GM18907 (cell line): ENCODE measurements at regions not wholly inside any gene's neighbourhood (a gene's known extent, or its start where the extent isn't known, plus 50 kb on each side); places are given as distances from the start of the nearest gene placed in this dataset.
"Not testable (repeated sequence)": the region's sequence is repeated elsewhere in the genome, so short reads cannot be mapped to it uniquely, and the experiment has no call there.

ENCODE experiments used
- ATAC-seq: cut with Tn5 transposase; IDR thresholded peaks from one replicate; pipeline ENCODE4 v1.9.1; 2021; ENCODE audit warnings: mild to moderate bottlenecking, moderate library complexity; ENCODE audit not compliant: unreplicated experiment

DNA sequence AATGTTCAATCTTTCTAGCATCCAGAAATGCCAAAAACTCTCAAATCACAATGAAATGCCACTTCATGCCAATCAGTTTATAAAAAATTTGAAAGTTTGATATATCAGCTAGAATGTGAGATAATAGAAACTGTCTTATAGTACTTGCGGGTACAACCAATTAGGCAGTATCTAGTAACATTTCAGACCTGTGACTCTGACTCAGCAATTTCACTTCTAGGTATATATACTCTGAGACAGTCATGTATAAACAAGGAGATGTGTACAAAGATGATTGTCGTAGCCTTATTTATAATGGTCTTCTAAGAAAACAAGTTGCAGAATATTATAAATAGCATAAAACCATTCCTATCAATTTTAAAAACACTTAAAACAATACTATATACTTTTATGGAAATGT is 252.3 kb upstream of the PODXL start:
- ATAC-seq = no peak

DNA sequence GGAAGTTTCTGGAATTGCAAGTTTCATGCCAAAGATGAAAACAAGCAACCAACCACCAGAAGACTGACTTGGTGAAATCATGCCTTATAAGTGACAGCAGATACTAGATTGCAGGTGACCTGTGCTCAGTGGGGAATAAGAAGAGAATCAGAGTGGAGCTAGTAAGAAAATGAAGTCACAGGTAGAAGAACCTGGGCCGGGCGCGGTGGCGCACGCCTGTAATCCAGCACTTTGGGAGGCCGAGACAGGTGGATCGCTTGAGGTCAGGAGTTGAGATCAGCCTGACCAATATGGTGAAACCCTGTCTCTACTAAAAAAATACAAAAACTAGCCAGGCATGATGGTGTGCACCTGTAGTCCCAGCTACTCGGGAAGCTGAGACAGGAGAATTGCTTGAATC is 251.7 kb upstream of the PODXL start:
- ATAC-seq = not testable (repeated sequence)

DNA sequence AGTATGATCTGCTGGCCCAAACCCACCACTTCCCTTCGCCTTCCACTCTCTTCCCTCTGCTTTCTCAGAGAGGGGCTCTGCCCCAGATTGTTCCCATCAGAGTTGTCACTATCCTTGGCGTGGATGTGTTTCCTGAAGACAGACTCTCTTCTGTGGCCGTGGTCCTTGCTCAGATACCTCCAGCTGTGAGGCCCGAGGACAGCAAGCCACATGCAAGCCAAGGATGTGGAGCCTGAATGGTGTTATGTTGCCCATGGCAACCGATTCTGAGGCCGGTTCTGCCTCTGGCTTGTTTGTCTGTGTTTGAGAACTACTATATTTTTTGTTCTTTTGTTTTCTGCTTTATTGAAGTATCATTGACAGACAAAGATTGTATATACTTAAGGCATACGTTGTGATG is 247.4 kb upstream of the PODXL start:
- ATAC-seq = no peak

DNA sequence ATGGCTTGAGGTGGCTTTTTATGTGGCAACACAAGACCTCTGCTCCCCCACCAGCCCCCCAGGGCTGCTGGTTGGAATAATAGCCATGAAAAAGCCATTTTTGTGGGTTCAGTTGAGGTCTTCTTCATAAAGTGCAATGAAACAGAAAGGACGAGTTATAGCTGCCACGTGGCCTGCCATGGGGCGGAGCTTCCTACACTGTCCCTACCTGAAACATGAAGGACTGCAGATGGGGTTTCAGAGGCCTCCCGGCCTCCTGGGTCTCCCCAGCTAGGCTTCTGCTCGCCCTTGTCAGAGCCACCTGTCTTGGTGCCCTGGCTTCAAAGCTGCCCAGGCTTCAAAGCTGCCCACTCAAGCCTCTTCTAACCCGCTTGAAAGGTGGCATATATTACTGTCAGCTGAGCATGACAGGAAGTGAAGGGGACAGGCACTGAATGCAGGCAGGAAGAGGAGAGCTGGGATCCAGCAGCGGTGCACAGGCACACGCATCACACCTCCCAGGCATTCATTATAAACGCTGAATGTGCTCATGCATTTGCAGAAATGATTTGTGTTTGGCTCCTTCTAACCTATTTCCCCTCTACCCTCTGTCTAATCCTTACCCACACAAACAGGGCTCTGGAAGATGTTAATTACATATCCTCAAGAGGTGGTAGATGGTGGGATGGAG is 245.9 kb upstream of the PODXL start:
- ATAC-seq = no peak

DNA sequence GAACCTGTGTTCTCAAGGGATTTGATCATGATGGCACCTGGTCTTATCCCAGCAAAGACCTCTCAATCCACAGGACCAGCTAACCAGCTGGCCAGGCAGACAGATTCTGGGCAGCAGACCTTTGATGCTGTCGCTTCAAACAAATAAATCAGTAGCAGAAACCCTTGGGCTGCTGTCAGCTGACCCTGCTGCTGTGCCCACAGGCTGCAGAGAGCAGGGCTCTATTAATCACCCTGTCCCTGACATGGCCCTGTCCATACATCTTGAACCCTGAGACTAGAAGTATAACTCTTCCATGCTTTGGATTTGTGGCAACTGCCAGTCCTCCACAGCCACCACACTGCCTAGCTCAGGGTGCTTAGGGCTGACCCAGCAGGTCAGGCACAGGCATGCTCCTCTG is 244.1 kb upstream of the PODXL start:
- no peak for ATAC-seq

DNA sequence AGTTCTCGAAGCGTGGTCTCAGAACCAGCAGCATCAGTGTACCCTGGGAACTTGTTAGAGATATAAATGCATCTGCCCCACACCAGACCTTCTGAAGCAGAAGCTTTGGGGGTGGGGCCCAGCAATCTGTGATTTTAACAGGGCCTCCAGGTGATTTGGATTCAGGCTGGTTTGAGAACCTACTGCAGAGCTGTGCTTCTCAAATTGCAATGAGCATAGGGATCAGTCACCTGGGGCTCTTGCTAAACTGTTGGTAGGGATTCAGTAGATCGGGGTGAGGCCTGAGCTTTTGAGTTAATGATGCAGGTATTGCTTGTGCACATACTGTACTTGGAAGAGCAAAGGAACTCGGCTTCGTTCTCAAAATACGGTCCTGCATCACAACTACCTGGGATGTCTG is 243.6 kb upstream of the PODXL start:
- ATAC-seq = no peak

DNA sequence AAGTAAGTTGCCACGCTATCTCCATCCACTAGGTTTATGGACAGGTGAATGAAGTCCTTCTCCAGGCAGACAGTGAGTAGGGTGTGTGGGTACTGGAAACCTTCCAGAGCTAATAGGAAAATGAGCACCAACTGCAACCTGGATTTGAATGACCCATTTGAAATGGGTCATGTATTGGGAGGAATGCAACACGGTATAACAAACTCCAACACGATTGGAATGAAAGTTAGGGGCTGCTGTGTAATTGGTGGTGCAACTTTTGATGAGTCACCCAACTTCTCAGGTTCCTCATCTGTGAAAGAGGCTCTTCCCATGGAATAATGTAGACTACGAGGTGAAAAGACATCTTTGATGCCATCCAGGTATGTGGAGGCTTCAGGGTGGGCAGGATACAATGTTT is 241.4 kb upstream of the PODXL start:
- ATAC-seq = no peak

DNA sequence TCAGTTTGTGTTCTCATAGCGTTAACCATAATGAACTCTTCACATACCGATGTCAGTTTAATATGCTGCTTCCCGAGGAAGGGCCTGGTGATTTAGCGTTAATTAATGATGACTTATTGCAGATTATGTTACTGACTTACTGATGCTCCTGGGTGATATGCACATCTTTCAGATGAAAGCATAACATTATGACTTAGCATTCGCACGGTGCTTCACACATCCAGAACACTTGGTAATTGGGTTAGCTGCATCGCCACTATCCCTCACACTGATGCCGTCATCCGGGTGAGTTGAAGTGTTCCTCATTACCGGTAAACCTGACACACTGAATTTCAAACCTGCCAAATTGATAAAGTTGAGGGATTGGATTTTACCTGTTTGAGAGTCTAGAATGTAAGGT is 239.0 kb upstream of the PODXL start:
- ATAC-seq = no peak

DNA sequence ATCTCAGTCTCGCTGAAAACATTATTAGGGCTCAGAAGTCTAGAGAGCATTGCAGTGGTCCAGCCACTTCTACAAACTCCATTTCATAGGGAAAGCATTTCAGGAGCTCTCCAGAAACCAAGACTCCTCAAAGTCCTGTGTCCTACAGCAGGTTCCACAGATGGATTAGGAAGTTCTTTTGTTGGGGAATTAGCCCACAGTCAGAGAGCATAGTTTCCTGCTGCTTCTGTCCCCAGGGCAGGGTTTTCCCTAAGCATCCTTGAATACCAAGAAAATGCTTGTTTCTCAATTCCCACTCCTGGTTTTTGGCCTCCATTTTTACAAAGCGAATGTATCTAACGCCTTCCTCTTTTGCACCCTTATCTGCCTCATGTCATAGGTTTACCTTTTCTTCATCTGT is 235.9 kb upstream of the PODXL start:
- no peak for ATAC-seq

DNA sequence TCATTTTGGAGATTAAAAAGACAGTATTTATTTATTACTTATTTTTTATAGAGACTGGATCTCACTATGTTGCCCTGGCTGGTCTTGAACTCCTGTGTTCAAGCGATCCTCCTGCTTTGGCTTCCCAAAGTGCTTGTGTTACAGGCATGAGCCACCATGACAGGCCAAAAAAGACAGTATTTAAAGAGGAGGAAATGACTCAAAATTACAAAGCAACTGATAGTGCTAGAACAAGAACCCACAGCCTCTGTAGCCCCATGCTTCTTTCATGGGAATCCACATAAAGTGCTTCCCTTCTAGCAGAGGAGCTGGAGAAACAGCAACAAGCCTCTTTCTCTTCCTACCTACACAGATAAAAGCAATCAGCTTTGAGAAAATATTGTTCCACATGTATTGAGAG is 230.7 kb upstream of the PODXL start:
- ATAC-seq = no peak

DNA sequence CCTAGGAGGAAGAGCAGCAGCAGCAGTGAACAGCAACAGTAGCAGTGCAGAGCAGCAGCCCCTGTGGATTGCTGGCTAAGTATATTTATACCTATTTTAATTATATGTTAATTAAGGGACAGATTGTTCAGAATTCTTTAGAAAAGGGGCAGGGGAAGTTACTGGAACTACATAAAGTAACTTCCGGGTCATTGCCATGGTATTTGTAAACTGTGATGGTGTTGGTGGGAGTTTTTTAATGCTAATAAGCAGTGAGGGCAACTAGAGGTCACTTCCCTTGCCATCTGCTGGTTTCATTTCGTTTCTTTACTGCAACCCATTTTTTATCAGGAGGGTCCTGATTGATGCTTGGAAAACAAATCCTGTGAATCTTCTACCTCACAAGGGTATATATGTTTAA is 229.8 kb upstream of the PODXL start:
- ATAC-seq = no peak

DNA sequence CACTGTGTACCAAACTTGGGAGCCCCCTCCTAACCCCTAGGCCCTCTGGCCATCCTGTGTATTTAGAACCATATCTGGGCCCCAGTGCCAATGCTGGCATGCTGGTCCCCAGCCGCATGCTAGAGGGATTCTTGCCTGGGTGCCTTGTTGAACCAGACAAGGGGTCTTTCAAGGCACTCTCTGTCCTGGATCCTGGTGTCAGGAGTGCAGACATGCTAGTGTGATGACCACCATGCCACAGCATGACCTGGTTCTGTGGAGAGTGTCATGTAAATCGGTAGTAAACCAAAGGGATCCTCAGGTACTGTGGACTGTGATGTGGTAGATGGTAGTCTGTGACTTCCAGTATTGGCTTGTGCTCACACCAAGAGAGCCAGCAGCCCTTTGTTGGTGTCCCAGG is 222.2 kb upstream of the PODXL start:
- ATAC-seq = no peak

DNA sequence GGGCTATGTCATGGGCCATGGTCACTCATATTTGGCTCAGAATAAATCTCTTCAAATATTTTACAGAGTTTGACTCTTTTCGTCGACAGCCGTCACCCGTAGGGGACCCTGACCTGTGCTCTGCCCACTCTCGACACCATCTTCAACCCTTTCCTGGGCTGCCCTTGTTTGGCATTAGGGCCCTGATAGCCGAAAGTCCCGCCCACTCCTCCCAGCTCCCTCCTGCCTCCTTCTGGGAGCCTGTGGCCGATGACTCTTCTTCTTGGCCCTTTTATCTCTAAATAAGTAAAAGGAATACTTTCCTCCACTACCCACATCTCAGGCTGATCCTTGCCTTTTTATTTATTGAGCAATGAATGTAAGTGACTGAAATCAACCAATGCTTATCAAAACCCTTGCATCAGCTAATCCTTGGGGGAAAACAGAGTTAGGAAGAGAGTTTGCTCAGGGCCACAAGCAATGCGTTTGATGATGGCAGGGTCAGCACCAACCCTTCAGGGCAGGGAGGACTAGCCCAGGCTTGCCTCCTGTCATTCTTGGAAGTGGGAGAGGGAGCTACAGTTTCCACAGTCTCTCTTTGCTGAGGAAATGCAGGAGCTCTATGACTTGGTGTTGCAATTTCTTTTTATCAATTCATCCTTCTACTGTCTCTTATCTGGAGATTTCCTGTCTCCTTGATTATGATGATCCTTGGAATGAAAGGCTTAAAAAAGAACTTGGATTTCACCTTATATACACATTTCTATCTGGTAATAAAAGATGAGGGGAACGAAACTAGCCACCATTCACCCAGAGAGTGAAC is 218.2 kb upstream of the PODXL start:
- ATAC-seq = no peak

DNA sequence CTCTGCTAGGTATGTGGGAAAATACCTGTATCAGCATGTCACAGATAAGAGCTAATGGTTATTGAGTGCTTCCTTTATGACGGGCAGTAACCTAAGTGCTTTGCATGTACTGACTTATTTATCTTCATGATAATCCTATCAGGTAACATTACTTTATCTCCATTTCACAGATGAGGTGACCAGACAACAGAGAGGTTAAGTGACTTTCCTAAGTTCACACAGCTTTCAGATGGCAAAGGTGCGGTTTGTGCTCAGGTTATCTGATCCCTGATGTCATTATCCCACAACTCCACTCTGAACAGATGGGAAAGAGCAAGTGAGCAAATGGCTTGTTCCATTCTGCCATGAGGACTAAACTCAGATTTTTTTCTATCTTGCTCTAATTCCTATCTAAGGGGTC is 217.0 kb upstream of the PODXL start:
- no peak for ATAC-seq

DNA sequence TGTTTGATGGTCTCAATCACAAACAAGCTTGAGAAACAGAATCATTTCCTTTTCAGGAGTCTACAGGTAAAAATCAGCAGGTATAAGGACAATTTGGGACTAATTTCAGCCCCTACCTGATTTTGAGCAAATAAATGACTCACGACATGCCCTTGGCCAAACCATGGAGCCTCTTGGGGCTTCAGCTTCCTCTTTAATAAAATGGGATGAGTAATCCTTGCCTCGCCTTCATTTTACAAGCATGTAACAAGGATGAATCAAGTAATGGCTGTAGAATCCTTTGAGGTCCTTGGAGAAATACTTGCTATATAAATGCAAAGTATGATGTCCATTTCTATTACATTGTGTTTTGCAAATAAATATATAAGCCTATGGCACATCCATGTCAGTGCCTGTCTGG is 212.8 kb upstream of the PODXL start:
- no peak for ATAC-seq

DNA sequence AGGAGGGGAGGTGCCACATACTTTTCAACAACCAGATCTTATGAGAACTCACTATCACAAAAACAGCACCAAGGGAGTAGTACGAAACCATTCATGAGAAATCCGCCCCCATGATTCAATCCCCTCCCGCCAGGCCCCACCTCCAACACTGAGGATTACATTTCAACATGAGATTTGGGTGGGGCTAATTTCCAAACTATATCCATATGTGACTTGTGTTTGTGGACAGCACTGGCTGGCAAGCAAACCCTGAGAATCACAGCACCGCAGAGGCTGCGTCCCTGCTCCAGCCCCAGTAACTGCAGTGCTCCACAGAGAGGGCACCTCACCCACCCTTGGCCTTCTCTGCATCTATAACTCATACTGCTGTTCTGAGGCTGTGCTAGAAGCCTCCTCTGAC is 211.2 kb upstream of the PODXL start:
- no peak for ATAC-seq

DNA sequence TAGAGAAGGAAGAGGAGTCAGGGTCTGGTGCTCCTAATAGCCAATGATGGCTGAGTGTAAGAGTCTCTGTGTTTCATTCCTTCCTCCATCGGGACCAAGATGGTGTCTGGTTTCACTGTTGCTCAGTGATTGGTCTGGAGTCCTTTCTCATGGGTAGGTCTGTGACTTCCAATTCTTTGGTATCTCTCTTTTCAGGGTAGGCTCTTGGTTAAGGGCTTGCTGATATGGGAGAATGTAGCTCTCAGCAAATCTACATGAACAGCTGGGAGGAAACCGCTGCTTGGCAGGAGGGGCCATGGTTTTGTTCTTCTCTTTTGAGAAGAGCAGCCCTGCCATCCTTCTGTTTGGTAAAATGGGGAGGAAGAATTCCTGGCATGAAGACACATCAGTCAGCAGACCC is 209.1 kb upstream of the PODXL start:
- ATAC-seq = no peak

DNA sequence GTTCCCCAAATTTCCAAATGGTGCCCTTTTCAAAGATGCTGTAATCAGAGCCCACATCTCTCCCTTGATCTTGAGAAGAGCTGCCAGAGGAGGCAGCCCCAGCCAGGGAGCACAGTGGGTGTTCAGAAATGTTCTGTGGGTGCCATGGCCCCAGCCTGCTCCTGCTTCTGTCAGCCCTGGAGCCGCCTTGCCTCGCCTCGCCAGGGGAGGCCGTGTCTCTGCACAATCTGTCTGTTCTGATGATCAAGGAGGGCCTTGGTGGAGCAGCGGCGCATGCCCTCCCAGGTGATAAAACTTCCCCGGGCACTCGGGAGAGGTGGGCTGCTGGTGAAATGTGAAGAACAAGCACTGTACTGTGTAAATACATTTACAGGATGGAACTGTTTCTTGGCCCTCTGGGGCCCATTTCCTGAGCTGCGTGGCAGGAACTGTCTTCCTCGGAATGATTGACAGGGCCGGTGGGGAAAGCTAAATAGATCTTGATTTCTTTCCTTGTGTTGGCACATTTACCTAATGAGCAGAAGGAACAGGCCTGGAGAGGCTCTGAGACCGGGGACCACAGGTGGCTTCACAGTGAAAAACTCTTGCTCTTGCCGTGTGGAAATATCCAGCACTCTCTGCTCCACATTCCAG is 207.8 kb upstream of the PODXL start:
- ATAC-seq = no peak

DNA sequence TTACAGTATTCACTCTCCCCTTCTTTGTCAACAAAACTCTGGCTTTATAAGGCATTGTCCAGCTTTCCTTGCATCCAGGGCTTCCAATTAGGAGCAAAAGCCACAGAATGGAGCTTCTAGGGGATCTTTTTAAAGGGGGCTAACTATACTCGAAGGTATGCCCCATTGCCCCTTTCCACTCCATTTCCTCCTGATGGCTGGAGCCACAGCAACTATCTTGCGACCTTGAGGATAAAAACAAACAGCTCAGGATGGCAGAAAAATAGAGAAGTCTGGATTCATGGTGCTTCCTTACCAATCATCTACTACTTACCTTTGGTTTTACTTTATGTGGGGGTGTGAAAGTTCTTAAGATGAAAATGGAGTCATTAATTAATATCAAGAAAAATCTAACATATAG is 206.3 kb upstream of the PODXL start:
- no peak for ATAC-seq

DNA sequence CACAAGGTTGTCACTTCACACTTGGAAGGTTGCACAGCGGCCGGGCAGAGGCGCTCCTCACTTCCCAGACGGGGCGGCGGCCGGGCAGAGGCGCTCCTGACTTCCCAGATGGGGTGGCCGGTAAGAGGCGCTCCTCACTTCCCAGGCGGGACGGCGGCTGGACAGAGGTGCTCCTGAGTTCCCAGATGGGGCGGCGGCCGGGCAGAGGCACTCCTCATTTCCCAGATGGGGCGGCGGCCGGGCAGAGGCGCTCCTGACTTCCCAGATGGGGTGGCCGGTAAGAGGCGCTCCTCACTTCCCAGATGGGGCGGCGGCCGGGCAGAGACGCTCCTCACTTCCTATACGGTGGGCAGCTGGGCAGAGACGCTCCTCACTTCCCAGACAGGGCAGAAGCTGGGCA is 199.4 kb upstream of the PODXL start:
- not testable (repeated sequence) for ATAC-seq

DNA sequence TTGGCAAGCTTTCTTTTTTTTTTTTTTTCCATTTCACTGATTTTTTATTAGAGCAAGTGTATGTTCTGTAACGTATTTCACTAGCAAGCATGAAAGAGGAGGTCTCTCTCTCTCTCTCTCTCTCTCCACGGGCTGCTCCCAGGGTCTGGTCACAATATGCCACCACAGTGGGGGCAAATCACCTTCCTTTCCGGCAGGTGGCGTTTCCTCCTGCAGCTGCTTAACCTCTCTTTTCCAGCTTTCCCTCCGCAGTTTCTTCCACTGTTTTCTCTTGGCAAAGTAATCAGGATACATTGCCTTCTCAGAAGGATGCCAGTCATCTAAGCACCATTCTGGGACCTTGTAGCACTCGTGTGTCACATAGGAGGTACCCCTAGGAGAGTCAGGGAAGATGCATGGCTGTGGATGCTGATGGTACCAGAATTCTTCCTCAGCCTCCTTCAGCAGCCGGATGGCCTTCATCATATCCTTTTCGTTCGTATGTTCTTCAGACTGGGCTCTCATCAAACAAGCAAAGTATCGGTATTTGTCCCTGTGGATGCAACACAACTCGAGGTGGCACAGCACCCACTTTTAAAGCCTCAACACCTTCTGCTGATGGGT is 197.3 kb upstream of the PODXL start:
- no peak for ATAC-seq

DNA sequence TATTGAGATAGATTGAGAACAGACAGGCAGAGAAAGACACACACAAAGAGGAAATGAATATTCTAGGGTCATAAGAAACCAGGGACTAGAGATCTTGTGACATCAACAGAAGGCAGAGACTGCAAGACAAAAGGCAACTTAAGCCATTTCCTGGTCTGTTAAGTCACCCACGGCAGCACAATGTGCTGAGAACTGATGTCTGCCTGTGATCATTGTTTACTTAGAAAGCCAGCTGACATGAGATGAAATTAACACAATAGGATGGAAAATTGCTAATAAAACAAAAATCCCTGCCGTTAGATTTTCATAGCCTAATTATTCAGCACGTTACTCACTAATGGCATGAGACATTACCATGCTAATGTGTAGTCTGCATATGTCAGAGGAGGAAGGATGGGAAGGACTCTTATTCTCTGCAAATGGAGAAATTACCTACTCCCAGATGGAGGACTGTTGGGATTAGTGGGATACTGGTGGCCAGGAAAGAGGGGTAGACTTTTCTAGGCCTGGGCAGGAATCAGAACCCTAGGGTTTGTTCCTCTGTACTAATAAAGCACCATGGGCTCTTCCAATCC is 191.3 kb upstream of the PODXL start:
- no peak for ATAC-seq
